Gastrocnemius medialis (tissue), 4 donors: ENCODE measurements at regions not wholly inside any gene's neighbourhood (a gene's known extent, or its start where the extent isn't known, plus 50 kb on each side); places are given as distances from the start of the nearest gene placed in this dataset.

Experiments
- POLR2A ChIP-seq, 2 donors: fragments of 450-650 bp; IDR thresholded peaks; one replicate each; pipeline ENCODE4 v1.6.1; 2017; ENCODE audit warnings: antibody characterized with exemption in 2 of 2, mild to moderate bottlenecking in 2 of 2, moderate library complexity in 2 of 2
- TF ChIP-seq, protein P1 (sequence below), 5 experiments: fragments of 450-650 bp in 3 of 5; fragments of 200-600 bp in 2 of 5; sonication (generic) in 2 of 5; IDR thresholded peaks in 4 of 5; conservative IDR thresholded peaks in 1 of 5; 1 replicate in 4 of 5; 2 replicates in 1 of 5; pipeline ENCODE4 v1.5.1; 2016 to 2019; ENCODE audit warnings: antibody characterized with exemption in 5 of 5, mild to moderate bottlenecking in 3 of 5, moderate library complexity in 3 of 5

DNA sequence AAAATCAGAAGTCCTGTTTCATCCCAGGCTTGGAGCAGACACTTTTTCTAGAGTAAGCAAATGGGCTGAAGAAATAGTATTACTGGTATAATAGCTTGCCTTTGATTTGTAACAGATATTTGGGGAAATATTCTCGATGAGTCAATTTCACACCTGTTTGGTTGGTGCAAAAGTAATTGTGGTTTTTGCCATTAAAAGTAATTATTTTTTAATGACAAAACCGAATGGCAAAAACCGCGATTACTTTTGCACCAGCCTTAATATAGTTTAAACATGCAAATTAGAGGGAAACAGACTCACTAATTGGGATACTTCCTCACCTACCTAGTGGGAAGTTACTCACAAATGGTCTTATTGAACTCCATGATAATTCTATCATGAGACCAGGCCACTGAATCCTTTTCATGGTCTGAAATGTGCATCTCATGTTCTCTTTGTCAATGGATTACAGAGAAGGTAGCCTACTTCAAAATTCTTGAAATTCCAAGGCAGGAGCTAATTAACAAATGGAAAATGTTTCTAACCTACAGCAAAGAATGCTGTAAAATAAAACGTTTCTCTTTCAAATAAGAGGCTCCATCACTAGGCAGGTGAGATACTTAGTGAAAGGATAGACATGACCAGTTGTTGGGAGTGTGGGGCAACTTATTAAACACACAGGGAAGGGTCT lies 391.3 kb downstream of the EMP1 start:
- TF ChIP-seq, protein P1, sequence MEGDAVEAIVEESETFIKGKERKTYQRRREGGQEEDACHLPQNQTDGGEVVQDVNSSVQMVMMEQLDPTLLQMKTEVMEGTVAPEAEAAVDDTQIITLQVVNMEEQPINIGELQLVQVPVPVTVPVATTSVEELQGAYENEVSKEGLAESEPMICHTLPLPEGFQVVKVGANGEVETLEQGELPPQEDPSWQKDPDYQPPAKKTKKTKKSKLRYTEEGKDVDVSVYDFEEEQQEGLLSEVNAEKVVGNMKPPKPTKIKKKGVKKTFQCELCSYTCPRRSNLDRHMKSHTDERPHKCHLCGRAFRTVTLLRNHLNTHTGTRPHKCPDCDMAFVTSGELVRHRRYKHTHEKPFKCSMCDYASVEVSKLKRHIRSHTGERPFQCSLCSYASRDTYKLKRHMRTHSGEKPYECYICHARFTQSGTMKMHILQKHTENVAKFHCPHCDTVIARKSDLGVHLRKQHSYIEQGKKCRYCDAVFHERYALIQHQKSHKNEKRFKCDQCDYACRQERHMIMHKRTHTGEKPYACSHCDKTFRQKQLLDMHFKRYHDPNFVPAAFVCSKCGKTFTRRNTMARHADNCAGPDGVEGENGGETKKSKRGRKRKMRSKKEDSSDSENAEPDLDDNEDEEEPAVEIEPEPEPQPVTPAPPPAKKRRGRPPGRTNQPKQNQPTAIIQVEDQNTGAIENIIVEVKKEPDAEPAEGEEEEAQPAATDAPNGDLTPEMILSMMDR (IDR thresholded peaks at IDR 0.05 in 4 of 5, conservative IDR thresholded peaks at IDR 0.05 in 1 of 5): no peak
- no peak for TF ChIP-seq POLR2A (IDR thresholded peaks at IDR 0.05)
